AG10803 (cell line): ENCODE measurements at regions not wholly inside any gene's neighbourhood (a gene's known extent, or its start where the extent isn't known, plus 50 kb on each side); places are given as distances from the start of the nearest gene placed in this dataset.

ENCODE experiments used
- DNase-seq: peaks from one replicate; pipeline ENCODE4 v3.0.0; 2010; ENCODE audit warnings: low read depth
- H3K4me3 ChIP-seq: 2 replicates; pipeline ENCODE4 v1.5.1; 2011; ENCODE audit warnings: mild to moderate bottlenecking, low read length, control low read depth
- CTCF ChIP-seq: conservative IDR thresholded peaks from 2 replicates; pipeline ENCODE4 v1.5.1; 2011; ENCODE audit warnings: mild to moderate bottlenecking, low read length, control low read depth, inconsistent platforms

- no peak for TF ChIP-seq CTCF
- H3K4me3 ChIP-seq, result no peak overlapping the region
- DNase-seq, result no peak
Measured at GRCh38 chr2:122886479-122887145, 1131.2 kb downstream of the TSN start.

- no peak overlapping the region for H3K4me3 ChIP-seq
- no peak for TF ChIP-seq CTCF
- DNase-seq, result no peak
Measured at GRCh38 chr2:122899614-122900013, 1125.5 kb upstream of the CNTNAP5 start.

GRCh38 chr2:122905431-122905830, 1119.7 kb upstream of the CNTNAP5 start:
- TF ChIP-seq CTCF, result no peak
- DNase-seq, result no peak

DNA sequence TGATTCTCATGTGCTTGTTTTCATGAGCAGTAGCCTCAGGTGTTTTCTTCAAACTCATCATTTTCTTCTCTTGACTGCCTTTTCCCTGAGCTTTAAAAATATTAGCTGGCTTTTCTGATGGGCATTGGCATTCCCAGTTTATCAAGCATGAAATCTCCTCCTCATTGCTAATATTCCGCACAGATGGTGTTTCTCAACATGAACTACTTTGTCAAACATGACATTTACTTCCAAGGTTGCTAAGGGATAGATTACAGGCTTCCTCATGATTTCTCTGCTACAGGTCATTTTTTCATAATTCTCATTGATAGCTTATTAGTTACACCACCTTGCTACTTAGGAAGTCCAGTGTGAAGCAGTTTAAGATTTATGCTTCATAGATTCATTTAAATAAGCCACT, 1116.9 kb upstream of the CNTNAP5 start:
- TF ChIP-seq CTCF, result no peak
- no peak overlapping the region for H3K4me3 ChIP-seq
- no peak for DNase-seq

More at GRCh38 chr2:122905431-122905830, 1119.7 kb upstream of the CNTNAP5 start:
- no peak overlapping the region for H3K4me3 ChIP-seq

DNA sequence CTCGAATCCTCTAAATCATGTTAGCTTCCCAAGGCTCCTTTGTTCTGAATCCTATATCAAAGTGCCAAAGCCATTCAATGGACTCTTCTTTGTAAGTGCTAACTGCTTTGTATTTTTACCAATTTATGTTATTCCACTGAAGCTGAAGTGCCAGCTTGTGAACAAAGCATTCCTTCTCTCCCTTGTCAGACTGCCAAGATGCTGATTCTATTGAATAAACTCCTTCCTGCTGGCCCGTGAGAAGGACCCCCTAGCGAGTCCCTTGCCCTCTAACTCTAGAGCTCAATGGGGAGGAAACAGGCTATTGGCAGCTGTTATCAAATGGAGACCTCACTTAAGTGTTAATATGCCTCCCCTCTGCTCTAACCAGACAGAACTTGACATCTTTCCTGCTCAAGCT, 1097.9 kb upstream of the CNTNAP5 start:
- H3K4me3 ChIP-seq, result no peak overlapping the region
- DNase-seq, result no peak
- no peak for TF ChIP-seq CTCF

- DNase-seq, result no peak
- H3K4me3 ChIP-seq, result no peak overlapping the region
- no peak for TF ChIP-seq CTCF
Measured at GRCh38 chr2:122927710-122928557, 1097.2 kb upstream of the CNTNAP5 start.

DNA sequence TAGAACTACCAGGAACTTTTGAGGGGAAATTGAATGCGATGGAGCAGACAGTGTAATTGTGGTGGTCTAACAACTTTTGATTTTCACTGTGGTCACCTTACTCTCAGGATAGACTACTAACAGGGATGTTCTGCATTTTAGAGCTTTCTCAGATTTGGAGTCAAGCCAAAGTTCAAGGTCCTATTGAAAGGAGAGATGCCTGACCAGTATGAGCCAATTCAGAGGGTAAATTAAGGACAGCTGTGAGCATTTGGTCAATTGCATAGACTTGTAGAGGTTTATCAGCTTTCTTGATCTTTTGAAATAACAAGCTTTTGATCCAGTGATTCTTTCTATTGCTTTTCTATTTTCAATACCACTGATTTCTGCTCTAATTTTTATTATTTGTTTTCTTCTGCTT, 1095.7 kb upstream of the CNTNAP5 start:
- no peak overlapping the region for H3K4me3 ChIP-seq
- DNase-seq, result no peak
- TF ChIP-seq CTCF, result no peak
